SJSA1 (cell line): ENCODE measurements at regions not wholly inside any gene's neighbourhood (a gene's known extent, or its start where the extent isn't known, plus 50 kb on each side); places are given as distances from the start of the nearest gene placed in this dataset.

Experiments
- DNase-seq, 2 experiments: peaks; one replicate each; pipeline ENCODE4 v3.0.0-alpha.2; 2015 to 2020; ENCODE audit warnings: low spot score in 2 of 2, low read depth in 1 of 2
- H3K27ac ChIP-seq: fragments of 250-450 bp; sonication (Bioruptor Pico); 2 replicates; pipeline ENCODE4 v1.5.1; 2020; ENCODE audit warnings: mild to moderate bottlenecking, moderate library complexity
- H3K27me3 ChIP-seq: fragments of 250-450 bp; sonication (Bioruptor Pico); replicated peaks from 2 replicates; pipeline ENCODE4 v1.5.1; 2020; ENCODE audit warnings: mild to moderate bottlenecking, moderate library complexity
- H3K36me3 ChIP-seq: fragments of 250-450 bp; sonication (Bioruptor Pico); 2 replicates; pipeline ENCODE4 v1.5.1; 2020; ENCODE audit warnings: mild to moderate bottlenecking
- H3K4me1 ChIP-seq: fragments of 250-450 bp; sonication (Bioruptor Pico); replicated peaks from 2 replicates; pipeline ENCODE4 v1.6.1; 2021; ENCODE audit warnings: mild to moderate bottlenecking
- H3K4me3 ChIP-seq: fragments of 250-450 bp; sonication (Bioruptor Pico); 2 replicates; pipeline ENCODE4 v1.5.1; 2020; ENCODE audit warnings: mild to moderate bottlenecking
- H3K9me3 ChIP-seq: fragments of 250-450 bp; sonication (Bioruptor Pico); replicated peaks from 2 replicates; pipeline ENCODE4 v1.5.1; 2020; ENCODE audit warnings: mild to moderate bottlenecking

- no peak overlapping the region for H3K4me3 ChIP-seq
- no peaks in the 10 kb centered on the region for H3K9me3 ChIP-seq
- no peaks in the 10 kb centered on the region; the same call in 1 of the 2 replicates for H3K27me3 ChIP-seq
- no peaks in the 10 kb centered on the region for H3K36me3 ChIP-seq
- no peak overlapping the region for H3K27ac ChIP-seq
- H3K4me1 ChIP-seq, result no peaks in the 10 kb centered on the region
- DNase-seq, result no peak
Observed at GRCh38 chr12:88634008-88634407, 53.7 kb upstream of the KITLG start.

GRCh38 chr12:88633312-88633711 lies 53.0 kb upstream of the KITLG start:
- Histone ChIP-seq H3K4me3 (no peak overlapping the region), H3K4me1 (no peaks in the 10 kb centered on the region), H3K36me3 (no peaks in the 10 kb centered on the region), H3K27ac (no peak overlapping the region), H3K9me3 (no peaks in the 10 kb centered on the region), H3K27me3 (no peaks in the 10 kb centered on the region; the same call in 1 of the 2 replicates)
- DNase-seq, result no peak

GRCh38 chr12:88630561-88630960 lies 50.3 kb upstream of the KITLG start:
- H3K4me3 ChIP-seq, result no peak overlapping the region
- no peaks in the 10 kb centered on the region for H3K9me3 ChIP-seq
- H3K36me3 ChIP-seq, result no peaks in the 10 kb centered on the region
- no peak overlapping the region for H3K27ac ChIP-seq
- no peaks in the 10 kb centered on the region for H3K4me1 ChIP-seq
- no peaks in the 10 kb centered on the region; the same call in 1 of the 2 replicates for H3K27me3 ChIP-seq
- no peak for DNase-seq
